ENCODE measurements at regions not wholly inside any gene's neighbourhood (a gene's known extent, or its start where the extent isn't known, plus 50 kb on each side); places are given as distances from the start of the nearest gene placed in this dataset.

GRCh38 chr3:22199095-22199494 lies 448.1 kb upstream of the ZNF385D start:
- no peaks in the 10 kb centered on the region for H3K4me1 Mint-ChIP-seq (ENCODE audit: unreplicated experiment)
- H3K27me3 Mint-ChIP-seq: no peaks in the 10 kb centered on the region
- no peak for DNase-seq (ENCODE audit: extremely low spot score, unreplicated experiment)
- no peak overlapping the region for H3K27ac Mint-ChIP-seq
- H3K4me3 Mint-ChIP-seq: no peak overlapping the region
- TF ChIP-seq, protein P1, sequence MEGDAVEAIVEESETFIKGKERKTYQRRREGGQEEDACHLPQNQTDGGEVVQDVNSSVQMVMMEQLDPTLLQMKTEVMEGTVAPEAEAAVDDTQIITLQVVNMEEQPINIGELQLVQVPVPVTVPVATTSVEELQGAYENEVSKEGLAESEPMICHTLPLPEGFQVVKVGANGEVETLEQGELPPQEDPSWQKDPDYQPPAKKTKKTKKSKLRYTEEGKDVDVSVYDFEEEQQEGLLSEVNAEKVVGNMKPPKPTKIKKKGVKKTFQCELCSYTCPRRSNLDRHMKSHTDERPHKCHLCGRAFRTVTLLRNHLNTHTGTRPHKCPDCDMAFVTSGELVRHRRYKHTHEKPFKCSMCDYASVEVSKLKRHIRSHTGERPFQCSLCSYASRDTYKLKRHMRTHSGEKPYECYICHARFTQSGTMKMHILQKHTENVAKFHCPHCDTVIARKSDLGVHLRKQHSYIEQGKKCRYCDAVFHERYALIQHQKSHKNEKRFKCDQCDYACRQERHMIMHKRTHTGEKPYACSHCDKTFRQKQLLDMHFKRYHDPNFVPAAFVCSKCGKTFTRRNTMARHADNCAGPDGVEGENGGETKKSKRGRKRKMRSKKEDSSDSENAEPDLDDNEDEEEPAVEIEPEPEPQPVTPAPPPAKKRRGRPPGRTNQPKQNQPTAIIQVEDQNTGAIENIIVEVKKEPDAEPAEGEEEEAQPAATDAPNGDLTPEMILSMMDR (conservative IDR thresholded peaks at IDR 0.05): no peak
- no peaks in the 10 kb centered on the region for H3K36me3 Mint-ChIP-seq
- no peaks in the 10 kb centered on the region for H3K9me3 Mint-ChIP-seq

GRCh38 chr3:22208844-22209243 lies 457.8 kb upstream of the ZNF385D start:
- H3K4me1 Mint-ChIP-seq (ENCODE audit: unreplicated experiment): no peaks in the 10 kb centered on the region
- DNase-seq (ENCODE audit: extremely low spot score, unreplicated experiment): no peak
- H3K27me3 Mint-ChIP-seq: no peaks in the 10 kb centered on the region
- H3K27ac Mint-ChIP-seq: no peak overlapping the region
- no peaks in the 10 kb centered on the region for H3K36me3 Mint-ChIP-seq
- TF ChIP-seq, protein P1 (conservative IDR thresholded peaks at IDR 0.05): no peak
- H3K9me3 Mint-ChIP-seq: no peaks in the 10 kb centered on the region
- no peak overlapping the region for H3K4me3 Mint-ChIP-seq

DNA sequence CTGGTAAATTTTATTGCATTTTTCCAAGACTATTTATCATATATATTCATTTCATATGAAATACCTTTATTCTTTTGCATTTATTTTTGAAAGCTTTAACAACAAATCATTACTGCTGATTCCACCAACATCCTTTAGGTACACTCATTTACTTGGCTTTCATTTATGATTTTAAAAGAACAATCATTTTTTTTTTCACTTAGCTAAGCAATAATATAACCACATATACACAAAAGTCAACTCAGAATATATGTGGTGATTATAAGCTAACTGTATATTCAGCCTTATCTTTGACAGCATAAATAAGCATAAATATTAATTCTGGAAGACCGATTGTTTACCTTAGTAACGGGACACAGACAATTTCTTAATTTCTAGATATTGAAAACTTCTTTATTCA lies 458.6 kb upstream of the ZNF385D start:
- Mint-ChIP-seq H3K27me3 (no peaks in the 10 kb centered on the region), H3K4me1 (ENCODE audit: unreplicated experiment) (no peaks in the 10 kb centered on the region), H3K36me3 (no peaks in the 10 kb centered on the region), H3K9me3 (no peaks in the 10 kb centered on the region), H3K4me3 (no peak overlapping the region), H3K27ac (no peak overlapping the region)
- TF ChIP-seq, protein P1 (conservative IDR thresholded peaks at IDR 0.05): no peak
- DNase-seq (ENCODE audit: extremely low spot score, unreplicated experiment): no peak

DNA sequence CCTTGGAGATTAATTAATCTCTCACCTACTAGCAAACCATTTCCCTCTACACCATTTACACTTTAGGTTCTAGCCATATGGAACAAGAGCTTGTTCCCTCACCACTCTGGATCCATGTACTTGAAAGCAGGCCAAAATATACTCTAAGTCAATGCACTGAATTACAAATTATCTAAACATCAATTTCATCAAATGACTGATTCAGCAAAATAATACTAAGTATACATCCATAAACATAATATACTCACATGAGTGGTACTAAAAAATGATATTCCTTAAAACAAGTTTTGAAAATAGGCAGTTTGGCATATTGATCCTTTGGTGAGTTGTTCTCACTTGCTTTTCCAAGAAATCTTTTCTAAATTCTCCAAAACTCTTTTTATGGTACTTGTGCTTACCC lies 459.7 kb upstream of the ZNF385D start:
- no peaks in the 10 kb centered on the region for H3K4me1 Mint-ChIP-seq (ENCODE audit: unreplicated experiment)
- DNase-seq (ENCODE audit: extremely low spot score, unreplicated experiment): no peak
- no peaks in the 10 kb centered on the region for H3K9me3 Mint-ChIP-seq
- H3K27ac Mint-ChIP-seq: no peak overlapping the region
- H3K36me3 Mint-ChIP-seq: no peaks in the 10 kb centered on the region
- TF ChIP-seq, protein P1 (conservative IDR thresholded peaks at IDR 0.05): no peak
- no peaks in the 10 kb centered on the region for H3K27me3 Mint-ChIP-seq
- H3K4me3 Mint-ChIP-seq: no peak overlapping the region

DNA sequence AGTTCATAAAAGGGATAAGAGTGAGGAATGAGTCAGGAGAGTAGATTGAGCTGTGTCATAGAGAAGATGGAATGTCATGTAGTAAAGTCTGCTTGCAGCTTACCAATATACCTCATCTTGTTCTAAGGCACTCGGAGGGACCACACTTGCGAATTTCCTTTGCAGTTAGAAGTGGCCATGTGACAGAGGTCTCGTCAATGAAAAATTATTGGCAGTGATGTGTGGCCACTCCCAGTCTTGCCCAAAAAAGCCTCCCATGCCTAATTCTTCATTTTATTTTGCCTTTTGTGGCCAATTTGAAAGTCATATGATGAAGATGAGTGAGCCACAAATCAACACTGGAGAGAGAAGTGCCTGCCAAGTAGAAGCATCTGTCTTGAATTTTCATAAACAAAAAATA lies 465.6 kb upstream of the ZNF385D start:
- Mint-ChIP-seq H3K36me3 (no peaks in the 10 kb centered on the region), H3K27me3 (no peaks in the 10 kb centered on the region), H3K4me3 (no peak overlapping the region), H3K9me3 (no peaks in the 10 kb centered on the region), H3K27ac (no peak overlapping the region), H3K4me1 (ENCODE audit: unreplicated experiment) (no peaks in the 10 kb centered on the region)
- TF ChIP-seq, protein P1 (conservative IDR thresholded peaks at IDR 0.05): no peak
- no peak for DNase-seq (ENCODE audit: extremely low spot score, unreplicated experiment)

GRCh38 chr3:22225161-22225560 lies 474.2 kb upstream of the ZNF385D start:
- Mint-ChIP-seq H3K9me3 (no peaks in the 10 kb centered on the region), H3K4me3 (no peak overlapping the region), H3K36me3 (no peaks in the 10 kb centered on the region), H3K27me3 (no peaks in the 10 kb centered on the region), H3K27ac (no peak overlapping the region), H3K4me1 (ENCODE audit: unreplicated experiment) (peaks cover 7% of the 10 kb centered on the region)
- DNase-seq (ENCODE audit: extremely low spot score, unreplicated experiment): no peak
- TF ChIP-seq, protein P1 (conservative IDR thresholded peaks at IDR 0.05): no peak
